Inflammatory macrophage (primary cell): ENCODE measurements at regions not wholly inside any gene's neighbourhood (a gene's known extent, or its start where the extent isn't known, plus 50 kb on each side); places are given as distances from the start of the nearest gene placed in this dataset.

ENCODE experiments used
- DNase-seq, 2 donors: peaks; one replicate each; pipeline ENCODE4 v3.0.0-alpha.2; 2020 to 2022

GRCh38 chr1:80869299-80869698 lies 931.4 kb upstream of the ADGRL2 start:
- no peak for DNase-seq

- DNase-seq, result no peak
Observed at GRCh38 chr1:80847904-80848303, 952.8 kb upstream of the ADGRL2 start.

GRCh38 chr1:80846966-80847365 lies 953.8 kb upstream of the ADGRL2 start:
- no peak for DNase-seq

GRCh38 chr1:80842796-80843195 lies 957.9 kb upstream of the ADGRL2 start:
- DNase-seq, result no peak

GRCh38 chr1:80841261-80841660 lies 959.5 kb upstream of the ADGRL2 start:
- DNase-seq, result no peak

GRCh38 chr1:80837066-80837465 lies 963.7 kb upstream of the ADGRL2 start:
- DNase-seq, result no peak

- DNase-seq, result no peak
Observed at GRCh38 chr1:80836505-80836904, 964.2 kb upstream of the ADGRL2 start.

GRCh38 chr1:80827666-80828065 lies 973.1 kb upstream of the ADGRL2 start:
- DNase-seq, result no peak

- DNase-seq, result no peak
Observed at GRCh38 chr1:80825067-80825466, 975.7 kb upstream of the ADGRL2 start.

GRCh38 chr1:80818211-80818610 lies 982.5 kb upstream of the ADGRL2 start:
- DNase-seq, result no peak

- DNase-seq, result no peak
Observed at GRCh38 chr1:80807981-80808380, 992.8 kb upstream of the ADGRL2 start.

- DNase-seq, result no peak
Observed at GRCh38 chr1:80806431-80806830, 994.3 kb upstream of the ADGRL2 start.

GRCh38 chr1:80801695-80802094 lies 999.0 kb upstream of the ADGRL2 start:
- no peak for DNase-seq

GRCh38 chr1:80799457-80799856 lies 1001.3 kb upstream of the ADGRL2 start:
- DNase-seq, result no peak

- no peak for DNase-seq
Observed at GRCh38 chr1:80779275-80779674, 1021.5 kb upstream of the ADGRL2 start.

- DNase-seq, result no peak
Observed at GRCh38 chr1:80778094-80778840, 1022.5 kb upstream of the ADGRL2 start.

GRCh38 chr1:80776266-80776665 lies 1024.5 kb upstream of the ADGRL2 start:
- no peak for DNase-seq

- no peak for DNase-seq
Observed at GRCh38 chr1:80769208-80769750, 1031.5 kb upstream of the ADGRL2 start.

- no peak for DNase-seq
Observed at GRCh38 chr1:80767711-80768110, 1033.0 kb upstream of the ADGRL2 start.

GRCh38 chr1:80759354-80759753 lies 1041.4 kb upstream of the ADGRL2 start:
- DNase-seq, result no peak

GRCh38 chr1:80755944-80756343 lies 1044.8 kb upstream of the ADGRL2 start:
- no peak for DNase-seq

GRCh38 chr1:80751204-80751603 lies 1049.5 kb upstream of the ADGRL2 start:
- DNase-seq, result no peak

GRCh38 chr1:80731241-80731894 lies 1069.4 kb upstream of the ADGRL2 start:
- no peak for DNase-seq

GRCh38 chr1:80722611-80723010 lies 1078.1 kb upstream of the ADGRL2 start:
- no peak for DNase-seq
